ENCODE measurements at regions not wholly inside any gene's neighbourhood (a gene's known extent, or its start where the extent isn't known, plus 50 kb on each side); places are given as distances from the start of the nearest gene placed in this dataset.

GRCh38 chr4:82046796-82047195 lies 327.0 kb downstream of the HNRNPD start:
- FAIRE-seq = no peak
- 64% methylated on average over 2 of the region's 2 CpGs for WGBS (ENCODE audit: insufficient coverage, insufficient replicate concordance, low lambda C conversion rate, missing lambda C conversion rate)
- no peaks in the 10 kb centered on the region for H3K4me1 ChIP-seq (ENCODE audit: control insufficient read depth, insufficient read depth, low read length)
- in situ Hi-C loops (cut with MboI) = no loop called here
- H3K79me2 ChIP-seq (ENCODE audit: control insufficient read depth, insufficient read depth, low read length) = no peaks in the 10 kb centered on the region
- TF ChIP-seq BCLAF1 (IDR thresholded peaks at IDR 0.05) (no peak), ZSCAN29 (IDR thresholded peaks at IDR 0.05) (no peak), BACH1 (IDR thresholded peaks at IDR 0.05; ENCODE audit: borderline replicate concordance) (no peak), CUX1 (IDR thresholded peaks at IDR 0.05; ENCODE audit: insufficient replicate concordance, low read depth, low read length) (no peak), MYC (IDR thresholded peaks at IDR 0.05; ENCODE audit: insufficient read depth, insufficient read length, insufficient replicate concordance, low read length, severe bottlenecking) (no peak), RAD51 (IDR thresholded peaks at IDR 0.05) (no peak)
- no peaks in the 10 kb centered on the region for H3K36me3 ChIP-seq (ENCODE audit: control insufficient read depth in 2 of 2, insufficient read depth in 2 of 2, low read length in 1 of 2)
- no peak overlapping the region for H3K4me2 ChIP-seq (ENCODE audit: control insufficient read depth, insufficient read depth)
- peaks cover 4 to 6% of the 10 kb centered on the region in 2 experiments; a peak in 2 of 4 replicates for H3K27me3 ChIP-seq (replicated peaks in 1 of 2; ENCODE audit: control insufficient read depth in 2 of 2, insufficient read depth in 2 of 2, low read length in 1 of 2)
- RAD21 ChIA-PET (ENCODE audit: unreplicated experiment) = no interaction called here
- SMC1A ChIA-PET (ENCODE audit: uncharacterized antibody, unreplicated experiment) = no interaction called here
- no TSS peak for BruUV-seq (replicated peaks)
- H2AFZ ChIP-seq (ENCODE audit: control insufficient read depth, low read depth, low read length) = no peak overlapping the region
- no peak overlapping the region for H3K4me3 ChIP-seq
- intact Hi-C loops (cut with micrococcal nuclease; ENCODE audit: unreplicated experiment) = no loop called here
- no peak overlapping the region for H3K9ac ChIP-seq (ENCODE audit: control insufficient read depth, insufficient read depth, low read length)
- H4K20me1 ChIP-seq (ENCODE audit: control insufficient read depth, insufficient read depth) = no peaks in the 10 kb centered on the region
- DNase-seq (ENCODE audit: low read depth, low spot score) = no peak
- no peaks in the 10 kb centered on the region for H3K9me3 ChIP-seq (replicated peaks; ENCODE audit: control insufficient read depth, insufficient read depth, low read length)
- ATAC-seq = no peak
- POLR2A ChIA-PET = no interaction called here
- H3K27ac ChIP-seq (ENCODE audit: control insufficient read depth, insufficient read depth) = no peak overlapping the region
- CTCF ChIA-PET = no interaction called here

All from GM12878 (cell line).